Femur (tissue), 1 donor: ENCODE measurements at regions not wholly inside any gene's neighbourhood (a gene's known extent, or its start where the extent isn't known, plus 50 kb on each side); places are given as distances from the start of the nearest gene placed in this dataset.

Experiments
- DNase-seq: peaks from one replicate; pipeline ENCODE4 v3.0.0-alpha.2; 2017

DNA sequence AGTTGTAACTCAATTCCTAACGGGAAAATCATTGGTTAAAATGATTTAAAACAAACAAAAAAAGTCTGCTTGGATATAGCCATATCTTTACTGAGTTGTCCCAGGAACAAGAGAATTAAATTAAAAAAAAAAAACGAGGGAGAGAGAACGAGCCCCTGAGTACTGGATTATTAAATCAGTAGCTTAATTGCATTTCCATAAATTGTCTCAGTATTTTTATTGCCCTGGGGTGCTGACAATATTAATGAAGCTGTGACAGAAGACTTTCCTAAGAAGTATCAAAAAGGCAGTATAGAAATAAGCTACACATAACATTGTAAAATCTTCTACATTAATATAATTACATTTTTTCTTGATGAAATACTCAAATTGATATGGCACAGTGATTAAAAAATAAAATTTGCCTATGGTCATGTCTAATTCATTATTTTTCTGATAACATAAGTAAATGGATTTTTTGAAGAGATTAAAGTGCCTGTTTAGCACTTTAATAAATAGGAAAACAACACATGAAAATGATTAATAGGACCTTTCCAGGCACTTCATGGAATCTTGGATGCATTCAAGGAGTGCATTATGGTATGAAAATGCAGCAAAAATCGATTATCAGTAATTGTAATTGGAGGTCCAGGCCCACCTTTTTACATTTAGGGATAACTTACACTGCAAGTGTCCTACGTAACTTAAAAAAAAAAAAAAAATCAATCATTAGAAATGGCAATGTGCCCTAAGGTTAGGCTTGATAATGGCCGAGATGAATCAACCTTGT, 2233.4 kb downstream of the ARAP2 start:
- no peak for DNase-seq

DNA sequence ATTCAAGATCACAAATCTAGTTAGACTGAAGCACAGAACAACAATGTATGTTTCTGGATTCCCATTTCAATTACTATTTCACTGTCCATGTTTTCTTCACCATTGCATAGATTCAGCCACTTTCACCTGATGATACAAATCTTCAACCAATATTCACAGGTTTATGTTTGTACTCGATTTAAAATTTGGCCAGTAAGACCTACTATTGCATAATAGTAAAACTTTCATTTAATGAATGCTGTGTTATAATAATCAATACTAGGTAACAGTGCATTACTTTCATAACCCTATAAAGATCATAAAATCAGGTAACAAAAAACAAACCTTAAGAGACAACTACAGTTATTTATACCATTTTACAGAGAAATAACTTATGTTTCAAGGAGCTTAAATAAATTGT, 2209.1 kb downstream of the ARAP2 start:
- DNase-seq = no peak

DNA sequence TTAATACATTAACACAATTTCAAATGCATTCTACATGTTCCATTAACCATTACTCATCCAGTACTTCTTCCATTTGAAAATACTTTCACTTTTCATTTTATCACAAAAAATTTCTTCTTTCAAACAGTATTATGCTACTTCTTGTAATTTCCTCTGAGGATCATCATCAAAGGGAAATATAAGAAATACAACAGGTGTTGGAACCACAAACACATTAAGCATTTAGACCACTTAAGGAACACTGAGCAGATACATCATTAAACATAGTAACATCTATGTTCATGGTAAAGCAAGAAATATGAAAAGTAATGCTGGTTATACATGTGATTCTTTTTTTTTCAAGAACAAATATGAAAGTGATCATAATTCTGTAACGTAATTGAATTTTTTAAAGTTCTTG, 2207.0 kb downstream of the ARAP2 start:
- DNase-seq = no peak

DNA sequence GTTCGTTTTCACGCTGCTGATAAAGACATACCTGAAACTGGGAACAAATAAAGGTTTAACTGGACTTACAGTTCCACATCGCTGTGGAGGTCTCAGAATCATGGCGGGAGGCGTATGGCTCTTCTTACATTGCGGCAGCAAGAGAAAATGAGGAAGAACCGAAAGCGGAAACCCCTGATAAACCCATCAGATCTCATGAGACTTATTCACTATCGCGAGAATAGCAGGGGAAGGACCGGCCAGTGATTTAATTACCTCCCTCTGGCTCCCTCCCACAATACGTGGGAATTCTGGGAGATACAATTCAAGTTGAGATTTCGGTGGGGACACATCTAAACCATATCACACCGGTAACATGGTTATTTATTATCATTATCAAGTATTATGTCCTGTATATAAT, 2204.5 kb downstream of the ARAP2 start:
- no peak for DNase-seq

DNA sequence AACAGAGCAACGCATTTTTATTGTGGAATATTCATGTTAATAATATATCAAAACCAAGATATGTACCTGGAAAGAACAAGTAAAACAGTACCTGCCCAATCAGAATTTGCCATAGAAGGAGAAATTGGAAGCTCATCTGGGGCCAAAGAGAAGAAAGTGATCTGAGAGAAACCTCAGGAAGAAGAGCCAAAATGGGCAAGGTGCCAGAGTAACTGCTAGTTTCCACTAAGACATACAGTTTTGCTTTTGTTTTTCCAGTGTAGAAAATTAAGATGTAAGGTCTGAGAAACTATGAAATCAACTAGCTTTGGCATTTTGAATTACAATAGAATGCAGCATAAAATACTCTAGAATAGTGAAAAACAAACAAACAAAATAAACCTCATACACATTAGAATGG, 2201.2 kb downstream of the ARAP2 start:
- DNase-seq = no peak

DNA sequence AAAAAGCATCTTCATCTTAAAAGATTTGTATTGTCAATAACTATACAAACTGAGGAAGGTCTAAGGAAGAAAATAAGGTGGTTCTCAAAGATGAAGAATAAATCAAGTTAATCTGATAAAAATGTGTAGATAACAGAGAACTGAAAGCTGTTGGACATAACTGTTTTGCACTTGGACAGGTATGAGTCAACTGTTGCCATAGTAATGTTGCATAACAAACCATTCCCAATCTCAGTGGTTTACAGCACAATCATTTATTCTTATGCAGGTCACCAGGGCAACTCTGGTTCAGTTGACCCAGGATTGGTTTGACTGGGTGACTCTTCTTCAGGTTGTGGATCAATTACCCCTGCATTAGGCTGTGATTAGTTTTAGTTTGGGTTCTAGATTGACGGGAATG, 2197.7 kb downstream of the ARAP2 start:
- no peak for DNase-seq

DNA sequence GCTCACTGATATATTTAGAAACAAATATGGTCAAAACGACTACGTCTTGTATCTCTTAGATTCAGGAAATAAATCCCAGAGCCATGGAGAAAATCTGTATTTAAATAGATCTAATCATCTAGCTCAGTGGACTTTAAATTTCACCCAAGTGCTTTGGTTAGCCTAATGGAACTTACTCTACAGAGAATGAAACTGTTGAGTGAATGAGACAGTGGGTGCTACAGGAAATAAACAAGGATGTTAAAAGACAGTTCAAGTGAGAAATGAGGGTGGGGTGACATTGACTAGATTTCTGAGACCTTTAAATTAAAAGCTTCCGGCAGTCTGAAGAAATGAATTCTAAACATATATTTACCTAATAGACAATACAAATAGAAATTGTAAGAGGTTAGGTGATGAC, 2197.0 kb downstream of the ARAP2 start:
- no peak for DNase-seq

DNA sequence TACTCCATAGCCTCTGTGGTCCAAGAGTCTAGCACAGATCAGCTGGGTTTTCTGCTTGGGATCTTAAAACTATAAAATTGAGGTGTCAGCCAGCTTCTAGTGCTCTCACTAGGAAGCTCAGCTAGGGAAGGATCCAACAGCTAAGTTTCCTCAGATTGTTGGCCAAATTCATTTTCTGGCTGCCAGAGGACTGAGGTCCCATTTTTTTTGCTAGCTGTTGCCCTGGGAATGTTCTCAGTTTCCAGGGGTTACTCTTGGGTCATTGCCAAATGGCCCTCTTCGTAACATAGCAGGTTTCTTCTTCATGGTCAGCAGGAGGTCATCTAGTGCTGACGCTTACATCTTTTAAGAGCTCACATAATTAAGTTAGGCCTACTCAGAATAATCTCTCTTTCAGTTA, 2178.2 kb downstream of the ARAP2 start:
- DNase-seq = no peak

DNA sequence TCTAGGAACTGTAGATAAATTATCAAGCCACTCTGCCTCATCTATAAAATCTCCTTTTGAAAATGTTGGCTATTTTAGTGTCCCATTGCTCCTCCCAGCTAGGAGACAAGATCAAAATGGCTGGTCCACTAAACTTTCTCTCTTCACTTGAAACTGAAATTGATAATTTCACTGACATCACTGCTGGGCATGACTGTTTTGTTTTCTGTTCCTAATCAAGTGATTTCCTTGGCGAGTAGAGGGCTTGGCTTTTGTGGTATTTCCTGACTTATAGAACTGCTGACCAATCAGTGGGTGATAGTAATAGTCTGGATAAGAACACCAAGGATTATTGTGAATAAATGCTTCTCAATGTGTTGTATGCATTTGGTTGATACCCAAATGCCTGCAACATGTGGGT, 2152.9 kb downstream of the ARAP2 start:
- no peak for DNase-seq

DNA sequence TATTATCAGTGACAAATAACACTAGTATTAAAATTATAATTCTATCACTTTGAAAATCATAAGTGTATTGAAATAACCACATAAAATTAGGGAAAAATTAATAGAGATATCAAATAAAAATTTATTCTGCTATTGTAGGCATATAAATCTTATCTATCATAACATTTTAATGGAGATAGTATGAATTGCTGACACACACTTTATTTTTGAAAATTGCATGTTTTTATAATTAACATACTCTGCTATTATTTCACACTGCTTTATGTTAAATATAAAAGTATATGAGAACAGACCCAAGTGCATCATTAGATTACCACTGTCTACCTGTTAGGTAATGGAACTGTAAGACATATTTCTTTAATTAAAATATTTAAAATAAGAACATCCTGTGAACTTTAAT, 2150.2 kb downstream of the ARAP2 start:
- DNase-seq = no peak

DNA sequence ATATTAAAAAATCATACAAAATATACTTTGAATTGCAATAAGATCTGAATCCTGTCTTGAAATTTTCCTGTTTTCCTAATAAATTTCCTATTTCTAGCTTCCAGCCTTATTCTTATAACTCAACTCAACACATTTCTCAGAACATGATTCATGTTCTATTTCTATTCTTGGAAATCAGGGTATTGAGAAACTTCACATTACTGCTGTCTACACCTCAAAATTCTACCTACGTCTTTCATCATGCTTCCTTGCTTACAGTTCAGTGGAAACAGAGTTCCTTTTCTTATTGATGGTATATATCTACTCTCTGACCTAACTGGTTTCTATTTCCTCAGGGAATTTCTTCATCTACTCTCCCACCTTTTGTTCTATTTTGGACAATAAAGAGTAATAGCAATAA, 2139.0 kb downstream of the ARAP2 start:
- DNase-seq = no peak

DNA sequence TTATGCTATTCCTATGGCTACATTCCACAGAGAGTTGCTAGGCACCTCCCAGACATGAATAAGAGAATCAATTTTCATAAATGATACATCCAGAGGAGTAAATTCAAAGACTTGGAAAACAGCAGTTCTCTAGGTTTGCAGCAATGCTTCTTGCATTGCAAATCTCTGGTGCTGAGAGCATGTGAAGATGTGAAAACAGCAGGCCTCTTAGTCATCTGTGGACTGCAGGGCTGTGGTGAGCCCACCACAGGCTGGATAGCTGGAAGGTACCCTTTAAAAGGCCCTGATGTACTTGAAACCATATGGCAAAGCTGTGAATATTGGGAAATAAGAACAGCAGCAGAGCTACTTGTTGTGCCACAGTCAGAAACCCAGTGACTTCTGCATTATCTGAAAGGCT, 2135.9 kb downstream of the ARAP2 start:
- no peak for DNase-seq

DNA sequence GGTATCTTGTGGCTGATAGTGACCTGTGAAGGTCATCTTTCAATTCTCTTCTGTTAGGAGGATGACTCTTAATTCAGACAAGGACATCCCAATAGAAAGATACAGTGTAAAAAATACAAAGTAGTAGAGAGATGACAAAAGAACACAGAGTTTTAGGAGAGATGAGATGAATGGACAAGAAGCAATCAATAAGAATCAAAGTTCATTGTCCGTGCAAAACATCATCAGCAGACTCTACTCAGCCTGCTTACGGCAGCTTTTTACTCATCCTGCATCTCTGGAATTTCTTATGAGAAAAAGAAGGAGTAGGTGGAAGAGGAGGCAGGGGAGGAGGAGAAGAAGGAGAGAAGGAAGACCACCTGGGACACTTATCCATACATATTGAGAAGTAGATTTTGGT, 2131.7 kb downstream of the ARAP2 start:
- no peak for DNase-seq

DNA sequence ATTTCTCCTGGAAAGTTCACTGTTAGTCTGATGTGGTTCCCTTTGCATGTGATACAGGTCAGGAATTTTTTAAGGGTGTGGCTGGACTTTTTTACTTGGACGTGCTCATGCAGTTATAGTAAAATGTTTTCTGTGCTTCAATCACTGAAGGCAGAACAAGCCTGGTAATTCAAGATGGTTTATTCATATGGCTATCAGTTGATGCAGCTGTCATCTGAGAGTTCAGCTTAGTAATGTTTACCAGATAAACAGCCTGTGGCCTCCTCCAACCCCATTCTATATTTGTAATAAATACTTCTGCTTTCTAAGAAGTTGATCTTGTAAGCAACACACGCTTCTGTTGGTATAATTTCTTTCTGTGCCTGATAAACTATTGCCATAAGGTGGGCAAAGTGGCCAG, 2105.9 kb downstream of the ARAP2 start:
- no peak for DNase-seq

DNA sequence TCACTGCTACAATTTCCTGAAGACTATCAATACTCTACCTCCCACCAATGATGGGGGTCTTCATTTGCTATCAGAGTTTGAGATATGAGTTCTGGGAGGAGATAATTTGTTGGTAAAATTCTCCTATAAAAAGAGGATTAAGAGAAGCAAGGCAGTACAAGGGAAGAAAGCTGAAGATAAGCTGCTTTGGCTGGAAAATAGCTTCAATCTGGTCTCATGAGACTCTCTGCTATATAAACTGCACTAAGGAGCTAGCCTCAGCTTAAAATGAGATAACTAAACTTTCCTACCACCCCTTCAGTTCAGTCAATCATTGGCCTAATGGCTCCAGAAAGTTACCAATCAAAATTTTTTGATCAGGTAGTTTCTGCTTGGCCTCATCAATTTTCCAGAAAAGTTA, 2105.0 kb downstream of the ARAP2 start:
- DNase-seq = no peak

DNA sequence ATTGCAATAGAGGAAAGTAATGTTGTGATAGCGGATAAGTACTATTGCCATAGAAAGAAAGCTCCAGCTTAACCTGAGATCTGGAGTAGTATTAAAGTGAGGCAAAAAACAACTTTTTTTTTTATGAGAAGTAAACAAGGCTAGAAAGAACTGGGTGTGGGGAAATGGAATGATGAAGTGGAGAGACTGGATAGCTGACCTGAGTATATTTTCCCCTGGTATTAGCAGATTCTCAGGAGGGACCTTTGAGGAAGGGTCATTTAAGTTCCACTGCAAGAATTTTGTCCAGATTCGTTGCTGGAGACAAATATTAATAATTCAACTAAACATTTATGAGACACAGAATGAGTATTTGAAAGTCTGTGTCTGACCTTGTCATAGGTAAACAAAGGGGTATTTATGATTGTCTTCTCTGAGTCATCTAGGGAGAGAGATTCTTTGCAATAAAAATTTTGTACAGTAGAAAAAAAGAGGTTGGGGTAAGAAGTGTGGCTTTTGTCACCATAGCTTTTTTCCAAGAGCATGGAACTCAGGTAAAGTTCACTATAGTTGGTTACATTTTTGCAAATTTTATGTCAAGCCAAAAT, 2095.9 kb downstream of the ARAP2 start:
- DNase-seq = no peak

DNA sequence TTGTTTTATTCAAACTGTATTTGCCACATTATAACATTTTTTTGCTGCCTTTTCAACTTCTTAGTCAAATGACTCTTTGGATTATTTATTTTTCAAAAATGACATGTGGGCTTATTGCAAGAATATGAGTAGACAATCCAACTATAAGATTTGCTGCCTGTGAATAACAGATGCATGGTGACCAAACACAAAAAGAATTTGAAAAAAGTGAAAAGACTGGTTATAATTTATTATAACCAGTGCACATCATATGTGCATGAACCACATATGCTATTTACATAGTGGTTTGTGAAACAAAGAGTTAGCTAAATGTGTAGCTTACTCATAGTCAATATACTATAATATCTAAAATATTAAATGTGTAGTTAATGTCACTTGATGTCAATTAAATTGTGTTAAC, 2086.8 kb downstream of the ARAP2 start:
- no peak for DNase-seq

DNA sequence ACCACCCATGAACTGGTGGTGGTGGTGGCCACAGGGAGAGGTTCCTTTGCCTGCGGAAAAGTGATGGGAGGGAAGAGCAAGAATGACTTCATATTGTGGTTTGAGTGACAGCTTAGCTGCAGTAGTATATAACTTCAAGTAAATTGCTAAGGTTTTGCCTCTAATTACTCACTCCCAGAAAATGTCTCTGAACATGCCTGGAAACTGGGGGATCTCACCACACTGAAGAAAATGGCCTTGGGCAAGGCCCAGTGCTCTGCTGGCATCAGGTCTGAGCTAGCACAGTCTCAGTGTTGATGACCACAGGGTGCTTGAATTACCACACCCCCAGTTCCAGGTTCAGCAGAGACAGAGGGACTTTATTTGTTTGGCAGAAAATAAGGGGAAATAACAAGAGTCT, 2085.4 kb downstream of the ARAP2 start:
- DNase-seq = no peak

DNA sequence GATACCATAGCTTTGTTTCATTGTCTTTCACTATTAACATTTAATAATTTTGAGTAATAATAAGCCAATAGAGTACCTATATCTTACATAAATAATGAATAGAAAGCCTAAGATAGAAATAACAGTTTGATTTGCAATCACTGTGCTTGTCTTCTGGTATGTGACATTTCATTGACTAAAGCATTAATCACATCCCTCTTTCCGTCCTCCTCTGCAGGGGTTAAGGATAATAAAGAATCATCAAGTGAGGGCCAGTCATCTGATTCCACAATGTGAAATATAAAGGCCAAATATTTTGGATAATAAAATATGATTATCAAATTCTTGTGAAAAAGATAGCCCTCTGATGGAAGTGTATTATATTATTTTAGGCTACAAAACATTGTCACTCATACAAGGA, 2073.4 kb downstream of the ARAP2 start:
- DNase-seq = no peak

DNA sequence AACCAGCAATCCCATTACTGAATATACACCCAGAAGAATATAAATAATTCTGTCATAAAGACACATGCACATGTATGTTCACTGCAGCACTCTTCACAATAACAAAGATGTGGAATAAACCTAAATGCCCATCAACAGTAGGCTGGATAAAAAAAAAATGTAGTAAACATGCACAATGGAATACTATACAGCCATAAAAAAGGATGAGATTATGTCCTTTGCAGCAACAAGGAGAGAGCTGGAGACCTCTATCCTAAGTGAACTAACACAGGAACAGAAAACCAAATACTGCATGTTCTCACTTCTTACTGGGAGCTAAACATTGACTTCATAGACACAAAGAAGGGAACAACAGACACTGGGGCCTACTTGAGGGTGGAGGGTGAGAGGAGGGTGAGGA, 2067.7 kb downstream of the ARAP2 start:
- DNase-seq = no peak

DNA sequence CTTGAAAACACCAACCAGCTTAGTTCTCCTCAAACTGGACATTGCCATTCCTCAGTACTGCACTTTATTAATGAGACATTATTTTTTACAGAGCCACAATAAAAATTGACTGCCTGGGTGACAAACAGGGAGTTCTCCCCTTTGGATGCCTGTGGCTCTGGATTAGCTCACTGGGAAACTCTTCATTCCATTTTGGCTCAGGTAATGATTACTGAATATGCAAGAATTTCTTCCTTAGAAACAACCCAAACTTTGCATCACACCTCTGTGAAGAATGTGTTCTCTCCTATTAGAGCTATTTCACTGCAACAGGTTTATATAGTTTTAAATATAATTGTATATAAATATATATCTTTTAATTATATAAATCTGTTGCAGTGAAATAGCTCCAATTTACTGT, 2065.8 kb downstream of the ARAP2 start:
- DNase-seq = no peak

DNA sequence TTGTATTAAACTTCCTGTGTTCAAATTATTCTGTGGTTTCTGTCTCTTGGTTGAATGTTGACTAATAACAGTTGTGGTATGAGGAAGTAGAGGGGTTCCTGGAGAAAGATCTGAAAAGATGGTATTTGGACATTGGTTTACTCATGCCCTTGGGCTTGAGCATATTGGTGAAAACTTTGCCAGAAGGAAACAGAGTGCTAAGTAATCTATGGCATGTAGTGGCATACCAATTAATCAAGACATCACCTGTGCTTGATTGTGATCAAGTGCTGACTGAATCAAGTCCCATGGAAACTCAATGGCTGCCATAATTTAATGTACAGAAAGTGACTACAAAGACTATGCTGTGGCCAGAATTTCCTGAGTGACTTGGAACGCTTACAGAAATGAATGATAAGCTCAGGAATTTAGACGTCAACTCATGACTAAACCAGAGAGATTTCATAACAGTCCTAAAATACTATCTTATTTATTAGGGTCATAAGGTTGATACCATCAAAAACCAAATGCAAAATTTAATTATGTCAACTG, 2062.9 kb downstream of the ARAP2 start:
- no peak for DNase-seq

DNA sequence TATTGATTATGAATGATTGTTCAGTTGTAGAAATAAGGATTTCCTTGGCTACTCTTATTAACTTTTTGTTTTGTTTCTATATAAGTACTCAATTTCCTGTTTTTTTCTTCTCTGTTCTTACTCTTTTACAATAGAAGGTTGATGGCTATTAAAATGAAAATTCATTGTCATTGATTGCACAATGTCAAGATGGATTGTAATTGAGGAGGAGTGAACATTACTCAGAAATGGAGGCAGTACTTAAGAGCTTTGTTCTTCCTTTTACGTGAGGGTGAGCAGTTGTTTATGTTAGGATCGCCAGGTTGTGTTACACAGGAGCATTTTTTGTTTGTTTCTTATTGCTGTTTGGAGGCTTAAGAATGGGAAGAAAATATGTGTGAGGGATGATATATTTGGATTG, 2062.4 kb downstream of the ARAP2 start:
- DNase-seq = no peak

DNA sequence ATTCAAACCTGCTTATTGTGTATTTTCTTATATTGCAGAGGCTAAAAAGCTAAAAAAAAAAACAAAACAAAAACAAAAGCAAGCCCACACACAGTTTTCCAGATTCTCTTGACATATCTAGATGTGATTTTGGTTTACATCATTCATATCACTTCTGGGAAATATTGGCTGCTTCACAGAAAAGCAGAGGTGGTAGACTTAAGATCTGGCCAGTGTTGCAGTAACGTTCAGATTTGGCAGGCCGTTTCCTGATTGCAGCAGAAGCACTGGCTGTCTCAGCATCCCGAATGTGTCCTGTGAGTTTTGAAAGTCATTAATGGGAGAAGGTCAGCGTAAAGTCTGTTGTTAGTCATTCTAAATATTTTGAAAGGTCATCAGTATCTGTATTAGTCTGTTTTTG, 2062.0 kb downstream of the ARAP2 start:
- no peak for DNase-seq

DNA sequence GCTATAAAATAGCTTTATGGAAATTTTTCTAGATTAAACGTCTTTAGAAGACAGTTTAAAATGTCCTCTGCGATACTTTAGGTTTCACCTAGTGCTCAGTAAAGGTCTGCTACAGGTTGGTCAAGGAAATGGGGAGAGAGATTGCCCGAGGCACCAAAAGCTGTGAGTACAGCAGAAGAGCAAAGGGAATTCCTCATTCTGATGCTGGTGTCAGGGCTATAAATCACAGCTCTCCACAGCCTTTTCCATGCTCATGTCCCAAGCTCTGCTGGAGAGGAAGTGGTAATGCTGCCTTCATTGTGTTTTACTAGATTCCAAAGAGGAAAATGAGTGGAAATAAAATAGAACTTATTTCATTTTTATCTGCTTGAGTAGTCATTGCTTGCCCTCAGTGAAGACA, 2060.4 kb downstream of the ARAP2 start:
- DNase-seq = no peak
